ENCODE measurements at regions not wholly inside any gene's neighbourhood (a gene's known extent, or its start where the extent isn't known, plus 50 kb on each side); places are given as distances from the start of the nearest gene placed in this dataset.
A peak's percentile ranks its signal among the peaks of the same experiment; 100 is the strongest.
"Not testable (repeated sequence)": the region's sequence is repeated elsewhere in the genome, so short reads cannot be mapped to it uniquely, and the experiment has no call there.

- Histone ChIP-seq H3K27ac (ENCODE audit: poor library complexity, severe bottlenecking) (no peak overlapping the region), H3K27me3 (ENCODE audit: insufficient read depth, poor library complexity, severe bottlenecking) (no peaks in the 10 kb centered on the region), H3K4me3 (ENCODE audit: severe bottlenecking) (no peak overlapping the region), H3K4me1 (ENCODE audit: insufficient read depth, poor library complexity, severe bottlenecking) (no peaks in the 10 kb centered on the region), H3K9me3 (ENCODE audit: severe bottlenecking) (no peaks in the 10 kb centered on the region), H3K36me3 (ENCODE audit: low read depth) (no peaks in the 10 kb centered on the region)
- no peak for DNase-seq (ENCODE audit: low spot score)
- no peak for TF ChIP-seq CTCF (IDR thresholded peaks at IDR 0.05; ENCODE audit: poor library complexity, severe bottlenecking)
- ATAC-seq (ENCODE audit: low read depth), result peak; percentile 60
Measured at GRCh38 chr1:194644528-194644927, 1458.1 kb upstream of the B3GALT2 start.

GRCh38 chr1:194640322-194640721 lies 1453.9 kb upstream of the B3GALT2 start:
- no peak for TF ChIP-seq CTCF (IDR thresholded peaks at IDR 0.05; ENCODE audit: poor library complexity, severe bottlenecking)
- no peak overlapping the region for H3K4me3 ChIP-seq (ENCODE audit: severe bottlenecking)

GRCh38 chr1:194629011-194629410 lies 1442.6 kb upstream of the B3GALT2 start:
- H3K27me3 ChIP-seq (ENCODE audit: insufficient read depth, poor library complexity, severe bottlenecking), result no peaks in the 10 kb centered on the region
- H3K27ac ChIP-seq (ENCODE audit: poor library complexity, severe bottlenecking), result no peak overlapping the region
- DNase-seq (ENCODE audit: low spot score) (no peak), ATAC-seq (ENCODE audit: low read depth) (no peak)
- no peaks in the 10 kb centered on the region for H3K9me3 ChIP-seq (ENCODE audit: severe bottlenecking)
- H3K36me3 ChIP-seq (ENCODE audit: low read depth), result no peaks in the 10 kb centered on the region
- H3K4me3 ChIP-seq (ENCODE audit: severe bottlenecking), result no peak overlapping the region
- H3K4me1 ChIP-seq (ENCODE audit: insufficient read depth, poor library complexity, severe bottlenecking), result no peaks in the 10 kb centered on the region
- TF ChIP-seq CTCF (IDR thresholded peaks at IDR 0.05; ENCODE audit: poor library complexity, severe bottlenecking), result no peak

More at GRCh38 chr1:194640322-194640721, 1453.9 kb upstream of the B3GALT2 start:
- H3K36me3 ChIP-seq (ENCODE audit: low read depth), result no peaks in the 10 kb centered on the region
- H3K4me1 ChIP-seq (ENCODE audit: insufficient read depth, poor library complexity, severe bottlenecking), result no peaks in the 10 kb centered on the region
- H3K27ac ChIP-seq (ENCODE audit: poor library complexity, severe bottlenecking), result no peak overlapping the region
- H3K27me3 ChIP-seq (ENCODE audit: insufficient read depth, poor library complexity, severe bottlenecking), result no peaks in the 10 kb centered on the region
- DNase-seq (ENCODE audit: low spot score) (no peak), ATAC-seq (ENCODE audit: low read depth) (no peak)
- H3K9me3 ChIP-seq (ENCODE audit: severe bottlenecking), result no peaks in the 10 kb centered on the region

- ATAC-seq (ENCODE audit: low read depth) (no peak), DNase-seq (ENCODE audit: low spot score) (no peak)
- Histone ChIP-seq H3K4me1 (ENCODE audit: insufficient read depth, poor library complexity, severe bottlenecking) (no peaks in the 10 kb centered on the region), H3K4me3 (ENCODE audit: severe bottlenecking) (no peak overlapping the region), H3K9me3 (ENCODE audit: severe bottlenecking) (no peaks in the 10 kb centered on the region), H3K27ac (ENCODE audit: poor library complexity, severe bottlenecking) (no peak overlapping the region), H3K36me3 (ENCODE audit: low read depth) (no peaks in the 10 kb centered on the region), H3K27me3 (ENCODE audit: insufficient read depth, poor library complexity, severe bottlenecking) (no peaks in the 10 kb centered on the region)
- no peak for TF ChIP-seq CTCF (IDR thresholded peaks at IDR 0.05; ENCODE audit: poor library complexity, severe bottlenecking)
Measured at GRCh38 chr1:194624833-194625232, 1438.4 kb upstream of the B3GALT2 start.

GRCh38 chr1:194618101-194618500 lies 1431.7 kb upstream of the B3GALT2 start:
- TF ChIP-seq CTCF (IDR thresholded peaks at IDR 0.05; ENCODE audit: poor library complexity, severe bottlenecking), result no peak
- Histone ChIP-seq H3K36me3 (ENCODE audit: low read depth) (no peaks in the 10 kb centered on the region), H3K9me3 (ENCODE audit: severe bottlenecking) (no peaks in the 10 kb centered on the region), H3K4me3 (ENCODE audit: severe bottlenecking) (no peak overlapping the region), H3K4me1 (ENCODE audit: insufficient read depth, poor library complexity, severe bottlenecking) (no peaks in the 10 kb centered on the region), H3K27ac (ENCODE audit: poor library complexity, severe bottlenecking) (no peak overlapping the region), H3K27me3 (ENCODE audit: insufficient read depth, poor library complexity, severe bottlenecking) (no peaks in the 10 kb centered on the region)
- no peak for ATAC-seq (ENCODE audit: low read depth)
- DNase-seq (ENCODE audit: low spot score), result no peak

- not testable (repeated sequence) for H3K9me3 ChIP-seq (ENCODE audit: severe bottlenecking); H3K36me3 ChIP-seq (ENCODE audit: low read depth); H3K4me1 ChIP-seq (ENCODE audit: insufficient read depth, poor library complexity, severe bottlenecking); H3K27ac ChIP-seq (ENCODE audit: poor library complexity, severe bottlenecking); ATAC-seq (ENCODE audit: low read depth); H3K4me3 ChIP-seq (ENCODE audit: severe bottlenecking); DNase-seq (ENCODE audit: low spot score); H3K27me3 ChIP-seq (ENCODE audit: insufficient read depth, poor library complexity, severe bottlenecking)
Measured at GRCh38 chr1:194617272-194617671, 1430.9 kb upstream of the B3GALT2 start.

Measured in RWPE2 (cell line).